ENCODE measurements at regions not wholly inside any gene's neighbourhood (a gene's known extent, or its start where the extent isn't known, plus 50 kb on each side); places are given as distances from the start of the nearest gene placed in this dataset.

- TF ChIP-seq CTCF (IDR thresholded peaks at IDR 0.05) (no peak), POLR2AphosphoS5 (IDR thresholded peaks at IDR 0.05) (no peak), POLR2A (IDR thresholded peaks at IDR 0.05; ENCODE audit: low read depth) (no peak), EP300 (IDR thresholded peaks at IDR 0.05) (no peak)
Measured at GRCh38 chr13:107827840-107828549, 387.3 kb downstream of the LIG4 start.
